Brain microvascular endothelial cell (primary cell): ENCODE measurements at regions not wholly inside any gene's neighbourhood (a gene's known extent, or its start where the extent isn't known, plus 50 kb on each side); places are given as distances from the start of the nearest gene placed in this dataset.

Experiments used
- DNase-seq: peaks from one replicate; pipeline ENCODE4 v3.0.0-alpha.2; 2020
- H3K27ac ChIP-seq: fragments of 250-450 bp; sonication (Bioruptor Pico); 2 replicates; pipeline ENCODE4 v1.5.1; 2020; ENCODE audit warnings: mild to moderate bottlenecking, moderate library complexity
- H3K27me3 ChIP-seq: fragments of 250-450 bp; sonication (Bioruptor Pico); replicated peaks from 2 replicates; pipeline ENCODE4 v1.5.1; 2020; ENCODE audit warnings: mild to moderate bottlenecking
- H3K36me3 ChIP-seq: fragments of 250-450 bp; sonication (Bioruptor Pico); replicated peaks from 2 replicates; pipeline ENCODE4 v1.5.1; 2020; ENCODE audit warnings: mild to moderate bottlenecking
- H3K4me3 ChIP-seq: 2 replicates; pipeline ENCODE4 v1.5.1; 2011; ENCODE audit warnings: low read depth, mild to moderate bottlenecking, control low read depth, low read length, moderate library complexity
- CTCF ChIP-seq: IDR thresholded peaks from 2 replicates; pipeline ENCODE4 v1.5.1; 2011; ENCODE audit warnings: low read depth, mild to moderate bottlenecking, moderate library complexity, low read length, control low read depth, inconsistent platforms; ENCODE audit errors: missing control alignments
- in situ Hi-C: cut with HindIII; loops from 2 replicates; pipeline ENCODE4 v1.10.0; 2017; ENCODE audit warnings: low sequenced_read_pairs, low pct_ligation_motif_present

DNA sequence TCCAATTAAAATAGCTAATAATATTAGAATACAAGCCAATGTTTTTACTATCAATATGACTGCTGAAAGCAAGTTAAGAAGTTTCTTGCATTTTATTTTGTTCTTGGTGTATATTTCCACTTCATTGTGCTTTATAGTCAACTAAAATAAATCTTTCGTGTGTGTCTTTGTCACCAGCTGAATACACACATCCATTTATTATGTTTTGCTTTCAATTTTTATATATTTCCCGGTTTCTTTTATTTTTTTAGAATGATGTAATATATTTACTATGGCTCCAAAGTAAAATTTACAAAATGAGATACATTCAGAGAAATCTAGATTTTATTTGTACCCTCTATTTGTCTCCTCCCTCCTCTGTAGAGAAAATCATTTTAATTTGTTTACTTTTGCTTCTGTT is 495.9 kb upstream of the PAPPA start:
- H3K36me3 ChIP-seq: no peaks in the 10 kb centered on the region
- H3K27ac ChIP-seq: no peak overlapping the region
- no peak for DNase-seq
- H3K27me3 ChIP-seq: no peaks in the 10 kb centered on the region
- in situ Hi-C loops: no loop called here
- H3K4me3 ChIP-seq: no peak overlapping the region
- TF ChIP-seq CTCF: no peak

DNA sequence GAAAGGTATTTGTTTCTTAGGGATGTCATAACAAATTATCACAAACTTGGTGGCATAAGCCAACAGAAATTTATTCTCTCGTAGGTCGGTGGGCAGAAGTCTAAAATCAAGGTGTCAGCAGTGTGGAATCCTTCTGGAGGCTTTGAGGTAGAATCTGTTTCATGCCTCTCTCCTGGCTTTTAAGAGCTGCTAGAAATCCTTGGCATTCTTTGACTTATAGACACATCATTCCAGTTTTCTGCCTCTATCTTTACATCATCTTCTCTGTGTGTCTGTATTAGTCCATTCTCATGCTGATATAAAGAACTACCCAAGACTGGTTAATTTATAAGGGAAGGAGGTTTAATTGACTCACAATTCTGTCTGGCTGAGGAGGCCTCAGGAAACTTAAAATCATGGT is 488.1 kb upstream of the PAPPA start:
- no peaks in the 10 kb centered on the region for H3K36me3 ChIP-seq
- no peak overlapping the region for H3K27ac ChIP-seq
- H3K4me3 ChIP-seq: no peak overlapping the region
- in situ Hi-C loops: no loop called here
- no peak for TF ChIP-seq CTCF
- no peak for DNase-seq
- H3K27me3 ChIP-seq: no peaks in the 10 kb centered on the region

DNA sequence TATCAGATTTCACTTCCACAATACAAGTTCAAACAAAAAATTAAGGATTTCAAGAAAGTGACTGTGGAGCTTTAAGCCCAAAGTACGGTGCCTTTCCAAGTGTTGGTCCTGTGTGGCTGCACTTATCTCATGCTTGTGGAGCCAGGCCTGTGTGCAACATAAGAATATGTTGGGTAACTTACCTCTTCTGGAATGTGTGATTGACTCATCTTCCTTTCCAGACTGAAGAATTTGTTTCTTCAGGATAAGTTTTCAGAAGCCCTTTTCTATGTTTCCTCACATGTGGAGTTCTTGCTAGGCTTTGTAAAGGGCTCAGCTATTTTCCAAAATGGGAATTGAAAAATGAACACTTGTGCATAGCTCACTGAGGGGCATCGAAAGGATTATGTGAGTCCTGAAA is 485.1 kb upstream of the PAPPA start:
- Histone ChIP-seq H3K27me3 (no peaks in the 10 kb centered on the region), H3K27ac (peak overlapping the region; percentile 94), H3K4me3 (no peak overlapping the region), H3K36me3 (no peaks in the 10 kb centered on the region)
- in situ Hi-C loops: no loop called here
- no peak for TF ChIP-seq CTCF
- peak; percentile 85 for DNase-seq

DNA sequence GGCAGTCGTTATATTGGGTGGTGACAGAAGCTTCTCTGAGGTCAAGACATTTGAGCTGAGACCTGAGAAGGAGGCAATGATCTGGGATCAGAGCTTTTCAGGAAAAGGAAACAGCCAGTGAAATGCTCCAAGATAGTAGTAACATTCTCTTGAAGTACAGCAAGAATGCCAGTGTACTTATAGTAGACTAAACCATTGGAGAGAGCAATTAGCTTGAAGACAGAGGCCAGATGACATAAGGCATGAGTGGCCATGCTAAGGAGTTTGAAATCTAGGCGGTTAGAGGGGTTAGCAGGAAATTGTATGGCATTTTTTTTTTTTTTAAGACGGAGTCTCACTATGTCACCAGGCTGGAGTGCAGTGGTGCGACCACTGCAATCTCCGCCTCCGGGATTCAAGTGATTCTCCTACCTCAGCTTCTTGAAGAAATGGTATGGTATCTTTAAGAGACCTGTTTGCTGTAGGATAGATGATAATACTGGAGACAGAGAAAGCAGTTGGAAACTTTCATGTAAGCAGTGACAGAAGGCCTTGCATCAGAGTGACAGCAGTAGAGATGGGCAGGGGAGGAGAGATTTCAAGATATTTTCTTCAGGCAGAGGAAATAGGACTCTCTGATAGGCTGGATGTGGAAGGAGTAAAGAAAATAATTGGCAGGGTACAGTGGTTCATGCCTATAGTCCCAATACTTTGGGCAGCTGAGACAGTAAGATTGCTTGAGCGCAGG is 482.2 kb upstream of the PAPPA start:
- H3K36me3 ChIP-seq: no peaks in the 10 kb centered on the region
- in situ Hi-C loops: no loop called here
- DNase-seq: no peak
- H3K27me3 ChIP-seq: no peaks in the 10 kb centered on the region
- H3K27ac ChIP-seq: peak overlapping the region; percentile 100
- H3K4me3 ChIP-seq: no peak overlapping the region
- no peak for TF ChIP-seq CTCF

- no peak for DNase-seq
- in situ Hi-C loops: no loop called here
- no peak for TF ChIP-seq CTCF
- Histone ChIP-seq H3K27ac (peak overlapping the region; percentile 100), H3K4me3 (no peak overlapping the region), H3K27me3 (no peaks in the 10 kb centered on the region), H3K36me3 (no peaks in the 10 kb centered on the region)
These were observed 481.7 kb upstream of the PAPPA start for GRCh38 chr9:115671963-115672305.

GRCh38 chr9:115672477-115673316 is 480.9 kb upstream of the PAPPA start:
- Histone ChIP-seq H3K27me3 (no peaks in the 10 kb centered on the region), H3K4me3 (no peak overlapping the region), H3K36me3 (no peaks in the 10 kb centered on the region), H3K27ac (peak overlapping the region; percentile 100)
- TF ChIP-seq CTCF: no peak
- DNase-seq: peak; percentile 97
- in situ Hi-C loops: no loop called here
